Loucy (cell line): ENCODE measurements at regions not wholly inside any gene's neighbourhood (a gene's known extent, or its start where the extent isn't known, plus 50 kb on each side); places are given as distances from the start of the nearest gene placed in this dataset.

Experiments
- EZH2phosphoT487 ChIP-seq: fragments of 200-600 bp; IDR thresholded peaks from 2 replicates; pipeline ENCODE4 v1.6.1; 2018; ENCODE audit warnings: antibody characterized with exemption, mild to moderate bottlenecking, moderate library complexity, borderline replicate concordance
- TF ChIP-seq, protein P1 (sequence below): fragments of 200-600 bp; sonication (generic); conservative IDR thresholded peaks from 2 replicates; pipeline ENCODE4 v1.5.1; 2014; ENCODE audit warnings: mild to moderate bottlenecking, antibody characterized with exemption, low read length

DNA sequence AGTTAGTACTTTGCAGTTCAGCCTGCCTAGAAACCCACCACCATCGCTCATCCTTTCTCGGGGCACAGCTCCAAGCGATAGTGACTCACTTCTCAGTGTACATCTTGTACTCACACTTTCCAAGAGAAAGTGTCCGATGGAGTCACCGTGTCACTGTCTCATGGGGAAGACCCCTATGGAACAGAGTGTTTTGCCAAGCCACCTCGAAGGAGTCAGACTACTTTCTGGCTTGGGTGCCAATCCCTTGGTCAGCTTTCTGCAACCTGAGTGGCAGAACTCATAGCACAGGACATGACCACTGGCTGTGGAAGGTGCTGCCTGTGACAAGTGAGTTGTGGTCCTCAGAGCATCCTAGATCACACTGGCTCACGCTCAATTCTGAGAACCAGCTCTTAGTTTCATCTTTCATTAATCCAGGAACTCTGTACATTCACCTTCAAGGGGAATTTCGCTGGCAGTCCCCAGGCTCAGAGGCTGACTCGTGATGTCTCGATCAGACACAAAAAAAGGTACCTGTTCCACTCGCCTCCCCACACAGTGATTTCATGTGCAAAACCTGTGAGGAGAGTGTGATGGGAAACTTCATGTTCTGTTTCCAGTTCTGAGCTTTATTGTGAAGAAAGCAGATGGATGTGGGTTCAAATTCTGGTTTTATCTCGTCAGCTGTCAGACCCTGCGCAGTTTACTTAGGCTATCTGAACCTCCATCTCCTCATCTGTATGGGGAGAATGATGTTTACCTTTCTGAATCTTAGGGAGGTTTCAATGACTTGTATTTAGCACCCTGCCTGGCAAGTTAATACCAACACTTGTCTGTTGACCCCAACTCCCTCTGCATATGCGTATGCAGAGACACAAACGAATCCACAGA lies 127.3 kb upstream of the CCND2 start:
- TF ChIP-seq, protein P1, sequence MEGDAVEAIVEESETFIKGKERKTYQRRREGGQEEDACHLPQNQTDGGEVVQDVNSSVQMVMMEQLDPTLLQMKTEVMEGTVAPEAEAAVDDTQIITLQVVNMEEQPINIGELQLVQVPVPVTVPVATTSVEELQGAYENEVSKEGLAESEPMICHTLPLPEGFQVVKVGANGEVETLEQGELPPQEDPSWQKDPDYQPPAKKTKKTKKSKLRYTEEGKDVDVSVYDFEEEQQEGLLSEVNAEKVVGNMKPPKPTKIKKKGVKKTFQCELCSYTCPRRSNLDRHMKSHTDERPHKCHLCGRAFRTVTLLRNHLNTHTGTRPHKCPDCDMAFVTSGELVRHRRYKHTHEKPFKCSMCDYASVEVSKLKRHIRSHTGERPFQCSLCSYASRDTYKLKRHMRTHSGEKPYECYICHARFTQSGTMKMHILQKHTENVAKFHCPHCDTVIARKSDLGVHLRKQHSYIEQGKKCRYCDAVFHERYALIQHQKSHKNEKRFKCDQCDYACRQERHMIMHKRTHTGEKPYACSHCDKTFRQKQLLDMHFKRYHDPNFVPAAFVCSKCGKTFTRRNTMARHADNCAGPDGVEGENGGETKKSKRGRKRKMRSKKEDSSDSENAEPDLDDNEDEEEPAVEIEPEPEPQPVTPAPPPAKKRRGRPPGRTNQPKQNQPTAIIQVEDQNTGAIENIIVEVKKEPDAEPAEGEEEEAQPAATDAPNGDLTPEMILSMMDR = no peak
- TF ChIP-seq EZH2phosphoT487 = no peak
